Caki2 (cell line): ENCODE measurements at regions not wholly inside any gene's neighbourhood (a gene's known extent, or its start where the extent isn't known, plus 50 kb on each side); places are given as distances from the start of the nearest gene placed in this dataset.
A peak's percentile ranks its signal among the peaks of the same experiment; 100 is the strongest.

ENCODE experiments used
- DNase-seq: peaks from one replicate; pipeline ENCODE4 v3.0.0-alpha.2; 2015; ENCODE audit warnings: low read depth
- in situ Hi-C: cut with HindIII; loops from 2 replicates; pipeline ENCODE4 v1.10.0; 2016; ENCODE audit warnings: low sequenced_read_pairs, low pct_unique_long_range_greater_than_20kb, mixed read lengths

DNA sequence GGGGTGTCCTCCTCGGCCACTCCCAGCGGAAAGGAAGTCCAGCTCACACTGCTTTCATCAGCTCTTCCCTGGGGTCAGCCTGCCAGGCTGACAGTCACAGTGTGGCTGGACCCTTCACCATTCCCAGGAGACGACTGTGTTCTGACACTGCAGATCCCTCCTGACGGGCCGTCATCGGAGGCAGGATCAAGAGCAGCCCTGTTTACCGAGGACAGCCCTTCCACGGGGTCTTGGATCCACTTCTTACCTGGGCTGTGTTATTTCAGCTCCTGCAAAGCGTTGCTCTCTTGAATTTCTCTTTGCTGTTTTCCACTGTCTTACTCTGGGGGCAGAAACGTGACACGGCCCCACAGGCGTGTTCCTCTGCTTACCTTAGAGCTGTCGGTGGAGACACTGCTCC, 149.9 kb upstream of the SOX1 start:
- in situ Hi-C loops: no loop called here

DNA sequence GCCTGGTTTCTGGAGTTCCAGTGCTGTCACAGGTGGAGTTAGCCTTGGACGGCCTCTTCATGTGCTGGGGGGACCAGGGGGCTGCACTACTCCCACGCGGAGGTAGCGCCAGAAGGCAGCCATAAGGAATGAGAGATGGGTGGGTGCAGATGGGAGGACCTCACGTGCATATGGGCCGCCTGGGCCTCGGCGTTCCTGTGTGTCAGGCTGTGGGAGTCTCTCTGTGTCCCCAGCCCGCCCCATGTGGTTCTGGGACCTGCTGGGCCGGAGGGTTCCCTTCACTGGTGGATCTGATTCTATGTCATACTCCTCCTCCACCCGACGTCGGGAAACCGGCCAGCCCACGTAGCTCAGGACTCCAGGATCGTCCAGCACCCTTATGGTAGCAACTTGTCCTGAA, 149.0 kb upstream of the SOX1 start:
- in situ Hi-C loops: no loop called here
- DNase-seq: no peak

More for the DNA sequence above, 149.9 kb upstream of the SOX1 start:
- DNase-seq: no peak

DNA sequence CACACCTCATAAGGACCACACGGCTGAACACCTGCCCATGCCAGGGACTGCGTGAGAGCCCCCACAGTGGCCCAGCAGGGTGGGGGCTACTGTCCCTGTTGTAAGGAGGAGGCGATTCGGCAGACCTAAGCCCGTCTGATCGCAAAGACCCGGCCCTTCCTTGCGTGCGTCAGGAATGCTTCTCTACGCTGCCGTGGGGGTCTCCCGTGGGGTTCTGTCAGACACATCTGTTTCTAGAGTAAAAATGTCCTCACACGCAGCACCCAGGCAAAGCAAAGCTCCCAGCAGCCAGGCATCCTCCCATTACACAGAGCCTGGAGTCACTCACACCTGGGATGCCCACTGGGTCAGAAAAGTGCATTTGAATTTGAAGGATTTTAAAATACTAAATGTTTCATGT, 147.7 kb upstream of the SOX1 start:
- in situ Hi-C loops: no loop called here

DNA sequence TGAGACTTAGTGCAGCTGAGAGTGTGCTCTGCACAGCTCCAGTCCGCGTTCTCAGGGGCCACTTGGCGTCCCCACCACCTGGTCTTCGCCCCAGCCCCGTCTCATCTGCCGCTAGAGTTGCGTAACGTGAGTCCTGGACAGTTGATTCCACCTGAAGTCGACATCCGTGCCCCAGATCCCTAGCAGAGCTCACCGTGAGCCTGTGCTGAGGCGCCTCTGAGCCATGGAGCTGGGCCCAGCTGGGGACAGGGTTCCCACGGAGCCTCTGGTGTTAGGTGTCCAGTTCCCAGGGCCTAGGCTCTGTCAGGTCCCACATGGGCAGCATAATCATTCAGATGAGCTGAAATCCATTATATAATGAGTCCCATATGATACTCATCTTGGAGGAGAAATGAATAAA, 147.1 kb upstream of the SOX1 start:
- no peak for DNase-seq
- in situ Hi-C loops: no loop called here

More for the DNA sequence above, 147.7 kb upstream of the SOX1 start:
- no peak for DNase-seq

DNA sequence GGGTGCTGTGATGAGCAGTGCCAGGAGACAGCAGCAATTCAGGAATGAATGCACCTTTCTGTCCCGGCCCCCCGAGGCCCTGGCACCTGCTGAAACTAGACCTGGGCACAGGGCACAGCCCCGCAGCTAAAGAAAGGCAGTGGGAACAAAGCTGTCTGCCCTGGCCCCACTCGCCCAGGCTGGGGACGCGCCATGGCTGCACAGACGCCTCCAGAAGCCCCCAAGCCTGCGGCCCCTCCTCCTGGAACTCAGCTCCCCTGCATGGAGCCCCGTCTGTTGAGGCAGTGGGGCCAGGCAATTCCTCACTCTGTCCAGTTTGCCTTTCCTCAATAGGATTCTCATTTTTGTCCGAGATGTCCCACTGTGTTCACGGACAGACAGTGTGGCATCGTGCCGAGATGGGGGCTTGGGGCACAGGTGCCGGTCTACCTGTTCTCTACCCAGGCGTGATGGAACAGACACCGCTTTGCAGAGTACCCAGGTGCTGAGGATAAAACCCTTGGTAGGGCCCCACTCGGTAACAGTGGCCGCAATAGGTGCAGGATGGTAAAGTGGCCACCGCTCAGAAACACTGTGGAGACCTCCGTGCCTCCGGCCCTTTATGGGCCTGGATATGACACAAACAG, 146.5 kb upstream of the SOX1 start:
- no peak for DNase-seq
- in situ Hi-C loops: no loop called here

DNA sequence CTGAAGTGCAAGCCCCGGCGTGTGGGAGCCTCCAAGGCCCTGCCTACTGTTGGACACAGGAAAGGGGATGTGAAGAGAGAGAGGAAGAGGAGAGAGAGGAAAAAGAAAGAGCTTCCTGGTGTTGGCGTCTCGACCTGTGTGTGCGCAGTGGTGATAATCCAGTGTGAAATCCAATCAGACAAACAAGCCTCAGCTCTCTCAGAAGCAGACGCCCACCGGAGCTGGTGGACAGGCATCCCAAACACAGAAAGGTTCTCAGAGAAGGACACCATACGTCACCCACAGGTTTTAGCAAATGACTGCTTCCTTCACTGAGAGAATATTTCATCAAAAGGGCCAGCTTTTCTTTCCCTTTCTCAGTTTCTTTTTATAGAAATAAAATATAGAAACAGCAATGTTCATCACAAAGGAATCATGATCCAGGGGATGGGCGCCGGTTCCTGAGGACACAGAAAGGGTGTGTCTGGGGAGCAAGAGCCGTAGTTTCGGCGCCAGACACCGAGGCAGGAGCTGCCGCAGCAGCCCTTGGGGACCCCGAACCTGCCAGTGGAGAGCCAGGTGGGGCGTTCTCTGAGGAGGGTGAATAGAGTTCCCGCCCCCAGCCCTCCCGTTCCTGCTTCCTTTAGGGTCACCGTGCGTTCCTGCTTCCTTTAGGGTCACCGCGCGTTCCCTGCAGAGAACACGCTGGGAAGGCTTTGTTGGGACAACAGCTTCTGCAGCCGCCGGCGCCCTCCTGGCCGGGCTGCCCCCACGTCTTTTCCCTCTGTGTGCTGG, 145.8 kb upstream of the SOX1 start:
- in situ Hi-C loops: no loop called here
- no peak for DNase-seq

DNA sequence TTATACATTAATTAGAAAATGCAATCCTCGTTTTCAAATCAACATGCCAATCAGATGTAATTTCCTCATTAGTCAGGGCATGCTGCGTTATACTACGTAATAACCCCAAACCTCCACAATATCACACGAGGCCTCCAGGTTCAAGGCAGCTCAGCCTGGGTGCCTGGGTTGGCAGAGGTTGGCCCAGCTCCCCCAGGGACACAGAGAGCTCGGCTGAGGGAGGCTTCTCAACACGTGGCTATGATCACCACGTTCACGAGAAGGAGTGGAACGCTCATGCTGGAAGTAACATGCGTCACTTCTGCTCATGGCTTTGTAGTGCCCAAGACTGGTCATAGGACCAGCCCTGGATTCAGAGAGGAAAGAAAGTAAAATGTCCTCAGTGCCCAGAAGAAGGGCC, 144.9 kb upstream of the SOX1 start:
- in situ Hi-C loops: no loop called here
- DNase-seq: no peak

DNA sequence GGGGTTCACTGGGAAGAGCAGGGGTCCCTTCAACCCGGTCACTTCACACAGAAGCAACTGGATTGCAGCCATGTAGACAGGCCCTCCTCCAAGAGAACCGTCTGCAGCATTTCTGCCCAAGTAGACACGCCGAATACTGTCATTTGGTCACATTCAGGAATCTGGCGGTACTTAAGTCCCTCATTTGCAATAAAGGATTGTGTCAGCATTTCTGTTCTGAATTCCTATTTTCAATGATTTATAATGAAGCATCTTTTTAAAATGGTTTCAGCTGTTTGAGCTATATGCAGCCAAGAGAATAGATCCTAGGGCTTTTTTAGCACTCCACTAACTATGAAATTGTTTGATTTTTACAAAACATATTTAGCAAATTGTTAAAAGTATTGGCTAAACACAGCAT, 143.5 kb upstream of the SOX1 start:
- no peak for DNase-seq
- in situ Hi-C loops: no loop called here

DNA sequence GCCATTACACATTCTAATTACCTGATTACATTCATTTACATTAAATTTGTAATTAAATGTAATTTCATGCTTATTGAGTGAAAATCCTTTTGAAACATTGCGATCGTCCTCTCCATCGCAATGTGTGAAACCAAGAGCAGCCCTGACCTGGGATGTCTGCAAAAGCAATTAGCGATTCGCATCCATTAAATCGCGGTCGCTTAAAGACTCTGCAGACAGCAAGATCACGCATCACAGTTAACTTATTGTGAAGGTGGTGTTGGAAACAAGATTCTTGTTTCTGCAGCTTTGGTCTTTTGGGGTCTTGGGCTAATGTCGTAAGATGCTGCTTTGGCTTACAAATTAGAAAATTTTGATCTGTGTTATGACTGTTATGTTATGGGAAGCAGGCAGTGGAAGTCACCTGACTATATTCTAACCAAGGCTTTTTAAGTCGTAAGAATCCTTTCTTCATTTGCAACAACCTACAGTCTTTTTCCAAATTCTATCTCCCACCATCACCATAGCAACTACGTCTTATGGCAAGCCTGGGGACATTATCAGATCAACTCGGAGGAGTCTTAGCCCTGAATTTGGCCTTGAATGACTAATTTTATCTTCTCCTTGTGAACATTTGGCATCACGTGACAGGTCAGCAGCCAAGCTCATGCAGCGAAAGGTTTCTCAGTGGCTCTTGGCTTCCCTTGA, 142.8 kb upstream of the SOX1 start:
- in situ Hi-C loops: no loop called here
- DNase-seq: no peak

DNA sequence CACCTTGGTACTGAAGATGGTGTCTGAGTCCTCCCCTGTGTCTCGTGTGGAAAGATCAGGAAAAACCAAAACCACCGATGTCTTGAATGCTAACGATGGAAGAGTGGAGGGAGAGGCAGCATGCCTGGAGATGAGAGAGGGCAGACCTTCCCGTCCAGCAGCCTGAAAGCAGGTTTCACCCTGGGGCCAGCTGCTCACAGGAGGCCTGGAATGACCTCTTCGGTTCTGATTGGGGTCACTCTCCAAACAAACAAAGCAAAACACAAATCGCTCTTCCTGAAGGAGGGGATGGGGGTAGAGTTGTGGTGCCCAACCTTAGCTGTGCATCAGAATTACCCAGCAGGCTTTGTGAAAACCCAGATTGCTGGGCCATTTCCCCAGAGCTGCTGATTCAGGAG, 142.3 kb upstream of the SOX1 start:
- in situ Hi-C loops: no loop called here
- DNase-seq: no peak

DNA sequence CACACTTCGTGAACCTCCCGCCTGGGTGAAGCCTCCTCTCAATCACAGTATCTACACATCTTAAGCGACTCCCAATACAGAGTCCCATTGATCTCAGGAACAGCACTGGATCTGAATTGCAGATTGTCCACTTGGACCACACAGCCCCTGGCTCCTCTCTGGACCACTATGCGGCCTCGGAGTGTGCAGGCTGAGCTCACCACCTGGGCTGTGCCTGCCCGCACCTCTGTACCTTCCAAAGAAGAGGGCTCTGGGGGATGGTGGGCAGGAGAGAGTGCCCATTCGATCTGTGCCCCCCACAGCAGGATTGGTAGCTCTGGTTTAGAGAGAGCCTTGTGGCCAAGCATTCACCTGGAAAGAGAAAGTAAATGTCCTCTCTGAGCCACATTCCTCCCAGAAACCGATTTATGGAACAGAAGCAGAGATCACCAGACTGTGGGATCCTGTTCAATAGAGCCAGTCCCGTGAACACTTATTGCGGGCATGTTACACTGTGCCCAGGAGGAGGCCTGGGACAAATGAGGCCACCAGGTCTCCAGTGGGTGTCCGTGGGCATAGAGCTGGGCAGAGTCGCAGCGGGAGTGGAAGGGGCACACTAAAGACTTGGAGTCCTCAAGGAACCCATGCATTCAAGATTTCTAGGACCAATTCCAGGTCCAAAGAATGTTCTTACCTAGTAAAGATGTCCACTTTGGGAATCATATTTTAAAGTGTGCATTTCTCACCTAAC, 141.6 kb upstream of the SOX1 start:
- in situ Hi-C loops: no loop called here
- no peak for DNase-seq

DNA sequence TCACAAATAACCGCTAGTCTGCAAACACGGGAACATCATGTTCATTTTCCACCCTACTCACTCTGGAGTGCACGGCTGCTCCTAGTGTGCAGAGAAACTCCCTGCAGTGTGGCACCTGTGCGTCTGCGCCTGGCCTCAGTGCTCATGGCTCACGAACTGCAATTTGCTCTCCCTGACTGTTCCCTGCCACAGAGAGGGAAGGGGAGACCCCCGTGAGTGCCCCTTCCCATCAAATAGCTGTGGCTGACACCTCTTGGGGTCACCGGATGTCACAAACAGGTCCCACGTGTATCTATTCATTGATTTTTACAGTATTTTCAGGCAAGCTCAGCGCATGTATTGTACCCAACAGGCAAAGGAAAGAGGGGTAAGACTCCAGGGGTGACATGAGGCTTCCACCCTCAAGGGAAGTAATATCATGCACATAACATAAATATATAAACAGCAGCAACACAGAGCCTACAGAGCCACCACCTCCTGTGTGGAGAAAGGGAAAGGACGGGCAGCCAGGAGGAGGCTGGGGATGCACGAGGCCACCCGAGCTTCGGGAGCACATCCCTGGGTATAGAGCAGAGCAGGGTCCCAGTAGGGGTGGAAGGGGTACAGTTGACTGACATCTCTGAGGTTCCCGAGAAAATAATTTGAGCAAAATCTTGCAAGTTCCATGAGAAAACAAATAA, 140.3 kb upstream of the SOX1 start:
- in situ Hi-C loops: no loop called here

DNA sequence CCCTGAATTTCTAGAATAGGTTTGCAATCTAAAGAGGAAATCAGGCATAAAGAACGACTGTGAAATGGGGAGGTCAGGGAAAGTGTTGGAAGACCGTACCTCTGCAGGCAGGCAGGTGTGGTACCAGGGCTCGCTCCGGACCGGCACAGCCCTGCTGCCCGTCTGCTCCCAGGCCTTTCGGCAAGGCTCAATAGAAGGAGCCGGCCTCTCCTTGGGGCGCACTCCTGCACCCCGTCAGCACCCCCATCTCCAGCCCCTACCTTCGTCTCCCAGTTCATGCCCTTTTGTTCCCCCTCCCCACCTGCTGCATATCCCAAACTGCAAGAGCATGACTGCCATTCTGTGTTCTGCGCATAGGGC, 139.8 kb upstream of the SOX1 start:
- in situ Hi-C loops: no loop called here
- DNase-seq: no peak

More for the DNA sequence above, 140.3 kb upstream of the SOX1 start:
- no peak for DNase-seq

DNA sequence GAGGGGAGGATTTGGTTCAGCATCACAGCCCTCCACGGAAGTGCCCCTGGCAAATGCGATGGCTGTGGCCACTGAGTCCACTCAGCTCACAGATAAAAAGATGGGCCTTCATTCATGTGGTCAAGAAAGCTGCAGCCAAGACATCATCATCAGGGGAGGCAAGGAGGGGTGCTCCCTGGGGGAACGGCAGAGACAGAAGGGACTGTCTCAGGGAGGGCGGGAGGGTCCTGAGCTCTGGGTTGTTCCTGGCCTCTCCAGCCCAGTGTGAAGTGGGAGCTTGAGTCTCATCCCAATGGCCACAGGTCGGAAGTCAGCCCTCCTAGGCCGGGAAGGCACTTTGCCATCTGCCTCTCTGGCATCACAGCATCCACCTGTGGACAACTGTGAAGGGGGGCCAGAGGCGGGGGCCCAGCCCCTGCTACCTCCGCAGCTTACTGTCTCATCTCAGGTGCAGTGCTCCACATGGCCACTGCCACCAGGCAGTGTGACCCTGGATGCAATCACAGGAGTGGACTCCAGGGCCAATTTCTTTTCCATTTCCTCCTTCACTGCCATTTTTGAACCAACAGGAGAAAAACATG, 137.8 kb upstream of the SOX1 start:
- no peak for DNase-seq
- in situ Hi-C loops: no loop called here

DNA sequence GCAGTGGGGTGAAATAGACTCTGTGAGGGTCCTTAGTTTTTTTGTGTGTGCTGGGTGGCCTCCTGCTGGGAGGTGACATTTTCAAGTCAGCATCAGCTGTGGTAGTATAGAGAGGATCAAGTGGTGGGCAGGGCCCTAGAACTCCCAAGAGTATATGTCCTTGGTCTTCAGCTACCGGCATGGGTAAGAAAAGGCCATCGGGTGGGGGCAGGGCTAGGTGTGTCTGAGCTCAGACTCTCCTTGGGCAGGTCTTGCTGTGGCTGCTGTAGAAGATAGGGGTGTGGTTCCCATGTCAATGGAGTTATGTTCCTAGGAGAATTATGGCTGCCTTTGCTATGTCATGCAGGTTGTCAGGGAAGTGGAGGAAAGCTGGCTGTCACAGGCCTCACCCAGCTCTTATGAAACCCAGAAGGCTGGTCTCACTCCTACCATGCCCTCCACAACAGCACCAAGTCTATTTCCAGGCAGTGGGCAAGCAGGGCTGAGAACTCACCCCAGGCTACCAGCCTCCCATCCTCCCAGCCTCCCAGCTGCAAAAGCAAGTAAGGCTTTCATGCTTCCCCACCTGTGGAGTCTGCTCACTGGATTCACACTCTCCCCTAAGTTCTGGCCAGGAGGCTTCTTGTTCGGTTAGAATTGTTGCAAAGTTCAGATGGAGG, 130.6 kb upstream of the SOX1 start:
- no peak for DNase-seq
- in situ Hi-C loops: no loop called here

DNA sequence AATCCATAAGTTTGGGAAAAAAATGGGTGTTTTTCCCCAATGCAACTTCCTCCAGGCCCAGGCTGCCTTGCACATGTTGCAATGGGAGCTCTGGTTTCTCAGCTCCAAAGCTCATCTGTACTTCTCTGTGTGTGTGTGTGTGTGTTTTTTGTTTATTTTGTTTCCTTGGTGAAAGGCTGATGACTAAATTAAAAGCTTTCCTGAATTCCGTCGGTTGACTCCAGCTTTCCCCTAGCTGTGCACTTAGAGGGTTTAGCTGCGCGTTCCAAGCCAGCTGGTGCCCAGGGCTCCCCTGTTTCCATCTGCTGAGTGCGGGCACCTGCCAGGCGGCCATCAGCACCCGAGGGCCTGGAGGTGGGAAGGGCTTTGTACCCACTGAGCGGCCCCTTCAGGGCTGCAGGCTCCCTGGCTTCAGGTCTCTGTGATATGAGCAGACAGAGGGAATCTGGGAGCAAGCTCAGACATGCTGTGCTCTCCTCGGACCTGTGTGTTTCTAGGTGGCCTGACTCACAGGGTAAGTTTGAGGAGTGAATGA, 129.1 kb upstream of the SOX1 start:
- in situ Hi-C loops: no loop called here
- DNase-seq: peak; percentile 24
